ENCODE measurements at regions not wholly inside any gene's neighbourhood (a gene's known extent, or its start where the extent isn't known, plus 50 kb on each side); places are given as distances from the start of the nearest gene placed in this dataset.

DNA sequence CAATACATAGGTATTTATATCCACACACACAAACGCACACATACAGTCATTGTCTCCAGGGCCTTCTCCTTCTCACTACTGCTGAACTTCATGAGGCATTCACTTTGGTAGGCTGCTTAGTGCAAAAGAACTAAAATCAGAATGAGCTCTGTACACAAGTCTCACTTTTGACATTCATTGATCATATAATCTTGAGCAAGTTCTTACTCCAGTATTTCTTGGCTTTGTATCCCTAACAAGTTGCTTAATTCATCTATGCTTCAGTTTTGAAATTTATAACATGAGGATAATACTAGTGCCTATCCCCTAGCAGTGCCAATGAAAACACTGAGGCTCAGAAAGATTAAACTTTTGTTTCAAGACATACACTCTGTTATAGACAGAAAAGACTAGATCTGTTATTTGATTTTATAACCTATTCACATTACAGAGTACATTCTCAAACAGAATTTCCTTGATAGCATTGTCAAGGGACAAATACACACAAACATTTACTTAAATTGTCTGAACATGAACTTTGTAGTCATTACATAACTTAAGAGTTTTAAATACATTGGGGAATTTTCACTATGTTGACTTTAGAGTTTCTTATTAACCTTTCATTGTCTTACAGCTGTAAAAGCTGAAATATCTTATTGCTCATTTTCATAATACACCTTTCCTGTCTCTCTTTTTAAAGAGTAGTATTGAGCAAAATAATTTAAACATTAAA, 55.0 kb upstream of the SI start:
- DNase-seq, result no peak

GRCh38 chr3:165130708-165131107, 52.4 kb upstream of the SI start:
- DNase-seq, result no peak

DNA sequence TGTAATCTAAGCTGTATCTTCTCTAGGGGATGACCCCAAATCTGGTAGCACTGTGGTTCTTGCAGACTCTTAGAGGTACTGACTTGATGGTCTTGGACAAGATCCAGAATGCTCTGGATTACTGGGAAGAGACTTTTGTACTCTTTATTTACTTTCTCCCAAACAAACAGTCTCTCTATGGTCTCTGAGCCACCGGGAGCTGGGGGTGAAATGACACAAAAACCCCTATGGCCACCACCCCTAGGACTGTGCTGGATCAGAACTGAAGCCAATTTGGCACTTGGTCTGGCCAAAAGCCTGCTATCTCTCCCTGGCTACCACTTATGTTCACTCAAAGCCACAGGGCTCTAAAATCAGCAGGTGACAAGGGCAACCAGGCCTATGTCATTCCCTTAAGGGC, 50.2 kb upstream of the SI start:
- peak; percentile 0 for DNase-seq

Data from NCI-H1092 (cell line).